Kidney (tissue), 13 donors: ENCODE measurements at regions not wholly inside any gene's neighbourhood (a gene's known extent, or its start where the extent isn't known, plus 50 kb on each side); places are given as distances from the start of the nearest gene placed in this dataset.

ENCODE experiments used
- DNase-seq, 5 donors: peaks; one replicate each; pipeline ENCODE4 v3.0.0-alpha.2; 2013 to 2020
- FAIRE-seq: peaks from 2 replicates; lab custom pipeline; 2012; peaks lifted over from hg19 to GRCh38; lab: Jason Lieb, UNC
- H3K27ac ChIP-seq, 2 donors: one replicate each; pipeline ENCODE4 v1.7.0; 2013; ENCODE audit warnings: low read depth in 2 of 2, low read length in 2 of 2, inconsistent platforms in 1 of 2
- H3K27me3 ChIP-seq: one replicate; pipeline ENCODE4 v1.7.1; 2013; ENCODE audit warnings: low read length, inconsistent platforms; ENCODE audit not compliant: control insufficient read depth, insufficient read depth
- H3K36me3 ChIP-seq, 3 donors: one replicate each; pipeline versions ENCODE4 v1.7.0 to v1.7.1; 2013; ENCODE audit warnings: low read length in 3 of 3, control low read depth in 1 of 3, inconsistent platforms in 1 of 3; ENCODE audit not compliant: insufficient read depth in 3 of 3, control insufficient read depth in 2 of 3
- H3K4me1 ChIP-seq, 3 donors: one replicate each; pipeline versions ENCODE4 v1.7.0 to v1.7.1; 2013; ENCODE audit warnings: low read length in 3 of 3, inconsistent platforms in 1 of 3, low read depth in 1 of 3; ENCODE audit not compliant: control insufficient read depth in 2 of 3, insufficient read depth in 2 of 3
- H3K4me3 ChIP-seq, 3 donors: one replicate each; pipeline versions ENCODE4 v1.7.0 to v1.8.1; 2013; ENCODE audit warnings: low read length in 3 of 3, control low read depth in 1 of 3, inconsistent platforms in 1 of 3
- H3K9ac ChIP-seq, 3 donors: one replicate each; pipeline versions ENCODE4 v1.7.0 to v1.7.1; 2013; ENCODE audit warnings: low read length in 3 of 3, control low read depth in 1 of 3, inconsistent platforms in 1 of 3
- H3K9me3 ChIP-seq, 3 donors: one replicate each; pipeline versions ENCODE4 v1.7.0 to v1.7.1; 2013; ENCODE audit warnings: low read length in 3 of 3, control low read depth in 1 of 3, inconsistent platforms in 1 of 3; ENCODE audit not compliant: control insufficient read depth in 2 of 3, insufficient read depth in 1 of 3
- intact Hi-C: fragments of 100-400 bp; cut with DNase I; formaldehyde crosslinking; loops from one replicate; pipeline ENCODE4 v1.11.1; 2022
- TF ChIP-seq, protein P1 (sequence below): IDR thresholded peaks from 3 replicates; pipeline ENCODE4 v1.5.1; 2012; ENCODE audit warnings: mild to moderate bottlenecking, moderate library complexity, borderline replicate concordance; ENCODE audit not compliant: insufficient read depth; ENCODE audit errors: extremely low read depth
- donor health status: control.
- donor health status: control.
- donor health status: control.
- donor health status: control.
- donor health status: control.
- donor health status: DM: yes; HTN: yes; CAD: no.
- donor health status: Normal renal cell carcinoma (clear cell type).

DNA sequence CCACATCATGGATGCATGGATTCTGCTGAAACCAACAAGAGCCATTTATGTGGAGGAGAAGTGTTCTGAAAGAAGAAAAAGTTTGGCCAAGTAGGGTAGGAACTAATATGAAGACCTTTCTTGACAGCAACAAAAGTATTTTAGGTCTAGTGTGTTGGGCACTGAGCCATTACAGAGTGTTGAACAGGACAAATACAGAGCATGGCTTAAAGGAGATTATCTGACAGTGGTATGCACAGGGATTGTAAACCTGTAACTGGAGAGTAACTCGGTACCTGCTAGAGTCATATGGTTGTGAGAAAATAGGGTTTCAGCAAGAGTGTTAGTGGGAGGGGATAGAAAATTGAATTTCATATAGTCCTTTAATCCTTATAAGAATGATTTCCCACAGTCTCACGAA is 513.2 kb upstream of the WWC1 start:
- no peak overlapping the region for H3K4me3 ChIP-seq
- TF ChIP-seq, protein P1, sequence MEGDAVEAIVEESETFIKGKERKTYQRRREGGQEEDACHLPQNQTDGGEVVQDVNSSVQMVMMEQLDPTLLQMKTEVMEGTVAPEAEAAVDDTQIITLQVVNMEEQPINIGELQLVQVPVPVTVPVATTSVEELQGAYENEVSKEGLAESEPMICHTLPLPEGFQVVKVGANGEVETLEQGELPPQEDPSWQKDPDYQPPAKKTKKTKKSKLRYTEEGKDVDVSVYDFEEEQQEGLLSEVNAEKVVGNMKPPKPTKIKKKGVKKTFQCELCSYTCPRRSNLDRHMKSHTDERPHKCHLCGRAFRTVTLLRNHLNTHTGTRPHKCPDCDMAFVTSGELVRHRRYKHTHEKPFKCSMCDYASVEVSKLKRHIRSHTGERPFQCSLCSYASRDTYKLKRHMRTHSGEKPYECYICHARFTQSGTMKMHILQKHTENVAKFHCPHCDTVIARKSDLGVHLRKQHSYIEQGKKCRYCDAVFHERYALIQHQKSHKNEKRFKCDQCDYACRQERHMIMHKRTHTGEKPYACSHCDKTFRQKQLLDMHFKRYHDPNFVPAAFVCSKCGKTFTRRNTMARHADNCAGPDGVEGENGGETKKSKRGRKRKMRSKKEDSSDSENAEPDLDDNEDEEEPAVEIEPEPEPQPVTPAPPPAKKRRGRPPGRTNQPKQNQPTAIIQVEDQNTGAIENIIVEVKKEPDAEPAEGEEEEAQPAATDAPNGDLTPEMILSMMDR = no peak
- no peaks in the 10 kb centered on the region for H3K9me3 ChIP-seq
- no peaks in the 10 kb centered on the region for H3K27me3 ChIP-seq
- FAIRE-seq = no peak
- no peaks in the 10 kb centered on the region for H3K4me1 ChIP-seq
- H3K36me3 ChIP-seq = no peaks in the 10 kb centered on the region
- no peak overlapping the region for H3K9ac ChIP-seq
- no peak overlapping the region for H3K27ac ChIP-seq
- intact Hi-C loops = no loop called here
- no peak for DNase-seq

DNA sequence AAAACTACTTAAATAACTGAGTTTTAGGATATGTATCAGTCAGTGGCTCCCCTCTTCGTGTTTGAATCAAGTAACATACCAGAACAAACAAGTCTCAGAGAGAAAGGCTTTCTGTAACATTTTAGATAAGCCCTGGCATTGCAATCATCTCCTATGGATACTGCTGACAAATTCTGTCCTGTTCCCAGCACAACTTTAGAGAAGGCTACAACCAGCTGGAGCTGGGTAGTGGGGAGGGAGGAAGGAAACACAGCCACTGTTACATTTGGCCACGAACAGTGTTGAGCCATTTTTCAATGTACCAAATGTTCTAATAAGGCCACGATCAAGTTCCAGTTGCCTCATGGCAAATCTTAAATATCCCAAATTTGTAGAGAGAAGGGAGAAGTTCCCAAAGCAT is 511.8 kb upstream of the WWC1 start:
- H3K27me3 ChIP-seq = no peaks in the 10 kb centered on the region
- H3K27ac ChIP-seq = no peak overlapping the region
- no peak overlapping the region for H3K9ac ChIP-seq
- no peaks in the 10 kb centered on the region for H3K9me3 ChIP-seq
- TF ChIP-seq, protein P1 = no peak
- H3K4me3 ChIP-seq = no peak overlapping the region
- H3K36me3 ChIP-seq = no peaks in the 10 kb centered on the region
- H3K4me1 ChIP-seq = no peaks in the 10 kb centered on the region
- DNase-seq (no peak), FAIRE-seq (no peak)
- intact Hi-C loops = no loop called here

DNA sequence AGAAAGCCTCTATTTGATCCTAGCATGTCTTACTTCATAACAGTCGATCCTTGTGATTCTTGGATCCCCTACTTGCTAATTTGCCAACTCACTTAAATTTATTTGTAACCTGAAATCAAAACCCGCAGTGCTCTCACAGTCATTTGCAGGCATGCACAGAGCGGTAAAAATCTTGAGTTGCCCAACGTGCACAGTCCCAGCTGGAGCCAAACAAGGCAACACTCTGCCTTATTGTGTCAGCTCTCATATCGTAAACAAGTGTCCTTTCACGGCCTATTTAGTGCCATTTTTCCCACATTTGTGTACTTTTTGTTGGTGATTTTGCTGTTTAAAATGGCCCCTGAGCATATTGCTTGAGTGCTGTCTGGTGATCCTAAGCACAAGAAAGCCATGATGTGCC is 511.3 kb upstream of the WWC1 start:
- Histone ChIP-seq H3K27me3 (no peaks in the 10 kb centered on the region), H3K4me3 (no peak overlapping the region)

More for the DNA sequence above, 511.3 kb upstream of the WWC1 start:
- no peaks in the 10 kb centered on the region for H3K36me3 ChIP-seq
- intact Hi-C loops = no loop called here
- H3K27ac ChIP-seq = no peak overlapping the region
- no peaks in the 10 kb centered on the region for H3K4me1 ChIP-seq
- TF ChIP-seq, protein P1 = no peak
- no peaks in the 10 kb centered on the region for H3K9me3 ChIP-seq
- FAIRE-seq (no peak), DNase-seq (no peak)
- no peak overlapping the region for H3K9ac ChIP-seq
